Psoas muscle (tissue), 7 donors: ENCODE measurements at regions not wholly inside any gene's neighbourhood (a gene's known extent, or its start where the extent isn't known, plus 50 kb on each side); places are given as distances from the start of the nearest gene placed in this dataset.

Source experiments
- ATAC-seq, 4 donors: fragments of 200-7000 bp; cut with Tn5 transposase; one replicate each; pipeline ENCODE4 v1.9.1; 2020; ENCODE audit warnings: moderate library complexity in 3 of 4, mild to moderate bottlenecking in 2 of 4
- DNase-seq, 2 donors: peaks; one replicate each; pipeline ENCODE4 v3.0.0-alpha.2; 2020
- H3K27ac ChIP-seq: fragments of 200-600 bp; one replicate; pipeline ENCODE4 v1.8.0; 2022
- H3K27me3 ChIP-seq, 3 donors: fragments of 200-600 bp in 1 of 3; one replicate each; pipeline versions ENCODE4 v1.6.1 to v1.8.0; 2013 to 2022; ENCODE audit warnings: low read length in 2 of 3, mild to moderate bottlenecking in 2 of 3, moderate library complexity in 1 of 3; ENCODE audit not compliant: insufficient read depth in 3 of 3
- H3K36me3 ChIP-seq, 2 donors: fragments of 200-600 bp in 1 of 2; one replicate each; pipeline versions ENCODE4 v1.6.1 to v1.8.0; 2013 to 2022; ENCODE audit warnings: low read depth in 1 of 2, mild to moderate bottlenecking in 1 of 2, moderate library complexity in 1 of 2; ENCODE audit not compliant: insufficient read depth in 1 of 2
- H3K4me1 ChIP-seq: fragments of 200-600 bp; one replicate; pipeline ENCODE4 v1.8.0; 2022
- H3K4me3 ChIP-seq: fragments of 200-600 bp; one replicate; pipeline ENCODE4 v1.8.0; 2022; ENCODE audit warnings: mild to moderate bottlenecking
- H3K9me3 ChIP-seq: fragments of 200-600 bp; one replicate; pipeline ENCODE4 v1.8.0; 2022
- CTCF ChIP-seq: fragments of 200-600 bp; IDR thresholded peaks from one replicate; pipeline ENCODE4 v1.8.0; 2022; ENCODE audit warnings: antibody characterized with exemption
- WGBS, 3 donors: extraction: QIAGEN DNeasy Blood & Tissue Kit; methylation state at CpG; one replicate each; pipeline versions ENCODE4 v1.1.6 to v1.1.7; 2013; 5-methylcytosine and 5-hydroxymethylcytosine counted together
- intact Hi-C, 2 donors: fragments of 100-400 bp; cut with DNase I; formaldehyde crosslinking; loops; one replicate each; pipeline versions ENCODE4 v1.11.0 to v1.14.2; 2022
- donor health status: healthy with polysubstance abuse.
- donor health status: DM: no; HTN: no; CAD: no; lungs with moderate emphysema.
- donor health status: Bipolar disorder and iron deficiency.
- donor health status: healthy.
- donor health status: DM: yes; HTN: yes; CAD: no.
- donor health status: DM: no; HTN: no; CAD: no.
- donor health status: DM: yes; HTN: yes; CAD: no.

- intact Hi-C loops, result no loop called here
- no peak for TF ChIP-seq CTCF
Measured at GRCh38 chr11:129503646-129504045, 128.0 kb downstream of the BARX2 start.

GRCh38 chr11:129505266-129505665, 129.6 kb downstream of the BARX2 start:
- H3K27ac ChIP-seq, result no peak overlapping the region
- H3K27me3 ChIP-seq, result no peaks in the 10 kb centered on the region
- ATAC-seq (no peak), DNase-seq (no peak)
- no peaks in the 10 kb centered on the region for H3K36me3 ChIP-seq
- peaks cover 5% of the 10 kb centered on the region for H3K9me3 ChIP-seq
- no peaks in the 10 kb centered on the region for H3K4me1 ChIP-seq
- WGBS, 3 donors, result 52 to 56% (median 56%) methylated on average over 2 of the region's 2 CpGs
- H3K4me3 ChIP-seq, result no peak overlapping the region
- intact Hi-C loops, result no loop called here
- TF ChIP-seq CTCF, result no peak

More at GRCh38 chr11:129503646-129504045, 128.0 kb downstream of the BARX2 start:
- DNase-seq, result no peak
- Histone ChIP-seq H3K36me3 (no peaks in the 10 kb centered on the region), H3K27me3 (no peaks in the 10 kb centered on the region), H3K4me1 (no peaks in the 10 kb centered on the region), H3K9me3 (peaks cover 5% of the 10 kb centered on the region), H3K27ac (no peak overlapping the region), H3K4me3 (no peak overlapping the region)
- WGBS, 3 donors, result 33 to 36% (median 34%) methylated on average over 2 of the region's 2 CpGs
- ATAC-seq, result no peak

- H3K9me3 ChIP-seq, result peaks cover 5% of the 10 kb centered on the region
- ATAC-seq (no peak), DNase-seq (no peak)
- no peaks in the 10 kb centered on the region for H3K4me1 ChIP-seq
- intact Hi-C loops, result no loop called here
- 84 to 98% (median 89%) methylated on average over 4 of the region's 4 CpGs for WGBS, 3 donors
- H3K27me3 ChIP-seq, result no peaks in the 10 kb centered on the region
- no peak overlapping the region for H3K4me3 ChIP-seq
- no peaks in the 10 kb centered on the region for H3K36me3 ChIP-seq
- TF ChIP-seq CTCF, result no peak
- no peak overlapping the region for H3K27ac ChIP-seq
Measured at GRCh38 chr11:129508163-129508562, 132.5 kb downstream of the BARX2 start.

- no peaks in the 10 kb centered on the region for H3K4me1 ChIP-seq
- H3K4me3 ChIP-seq, result no peak overlapping the region
- ATAC-seq, result no peak
- no peak for DNase-seq
- 61 to 73% (median 73%) methylated on average over 2 of the region's 2 CpGs for WGBS, 3 donors
- H3K27me3 ChIP-seq, result no peaks in the 10 kb centered on the region
- intact Hi-C loops, result no loop called here
- no peak overlapping the region for H3K27ac ChIP-seq
- H3K36me3 ChIP-seq, result no peaks in the 10 kb centered on the region
- no peak for TF ChIP-seq CTCF
- H3K9me3 ChIP-seq, result peaks cover under 1% of the 10 kb centered on the region
Measured at GRCh38 chr11:129528296-129528695, 152.6 kb downstream of the BARX2 start.

- H3K36me3 ChIP-seq, result no peaks in the 10 kb centered on the region
- H3K27ac ChIP-seq, result no peak overlapping the region
- DNase-seq, result no peak
- H3K4me3 ChIP-seq, result no peak overlapping the region
- H3K9me3 ChIP-seq, result peaks cover 2% of the 10 kb centered on the region
- 59 to 72% (median 69%) methylated on average over 7 of the region's 7 CpGs for WGBS, 3 donors
- no peak for TF ChIP-seq CTCF
- H3K27me3 ChIP-seq, result no peaks in the 10 kb centered on the region
- intact Hi-C loops, result no loop called here
- no peaks in the 10 kb centered on the region for H3K4me1 ChIP-seq
- ATAC-seq, result no peak
Measured at GRCh38 chr11:129530154-129530895, 154.7 kb downstream of the BARX2 start.
